ENCODE measurements at regions not wholly inside any gene's neighbourhood (a gene's known extent, or its start where the extent isn't known, plus 50 kb on each side); places are given as distances from the start of the nearest gene placed in this dataset.

GRCh38 chr21:27688773-27689172 lies 721.9 kb upstream of the ADAMTS5 start:
- Histone ChIP-seq H3K27me3 (replicated peaks; ENCODE audit: control insufficient read depth, insufficient read depth, low read length) (no peaks in the 10 kb centered on the region), H3K36me3 (ENCODE audit: control insufficient read depth, insufficient read depth, low read length) (no peaks in the 10 kb centered on the region), H3K4me3 (ENCODE audit: low read depth, low read length) (no peak overlapping the region), H3K4me1 (no peaks in the 10 kb centered on the region), H3K9me3 (peaks cover 4% of the 10 kb centered on the region; the same call in 1 of the 2 replicates)
- Mint-ChIP-seq H3K9me3 (ENCODE audit: unreplicated experiment) (peaks cover 10% of the 10 kb centered on the region), H3K27ac (ENCODE audit: unreplicated experiment) (no peak overlapping the region), H3K36me3 (ENCODE audit: insufficient read depth, unreplicated experiment) (no peaks in the 10 kb centered on the region), H3K4me1 (ENCODE audit: low read depth, unreplicated experiment) (no peaks in the 10 kb centered on the region), H3K27me3 (ENCODE audit: insufficient read depth, unreplicated experiment) (no peaks in the 10 kb centered on the region), H3K4me3 (ENCODE audit: unreplicated experiment) (no peak overlapping the region)
- TF ChIP-seq CTCF (IDR thresholded peaks at IDR 0.05; ENCODE audit: insufficient read depth in 1 of 2, low read depth in 1 of 2, low read length in 1 of 2, severe bottlenecking in 1 of 2, unreplicated experiment in 1 of 2) = no peak
- ChIA-PET CTCF (no interaction called here), POLR2A (no interaction called here)
- no peak for DNase-seq
- intact Hi-C loops (cut with micrococcal nuclease; ENCODE audit: unreplicated experiment) = no loop called here
- no TSS peak for BruUV-seq (replicated peaks)

GRCh38 chr21:27683292-27683691 lies 716.4 kb upstream of the ADAMTS5 start:
- POLR2A ChIA-PET = no interaction called here

DNA sequence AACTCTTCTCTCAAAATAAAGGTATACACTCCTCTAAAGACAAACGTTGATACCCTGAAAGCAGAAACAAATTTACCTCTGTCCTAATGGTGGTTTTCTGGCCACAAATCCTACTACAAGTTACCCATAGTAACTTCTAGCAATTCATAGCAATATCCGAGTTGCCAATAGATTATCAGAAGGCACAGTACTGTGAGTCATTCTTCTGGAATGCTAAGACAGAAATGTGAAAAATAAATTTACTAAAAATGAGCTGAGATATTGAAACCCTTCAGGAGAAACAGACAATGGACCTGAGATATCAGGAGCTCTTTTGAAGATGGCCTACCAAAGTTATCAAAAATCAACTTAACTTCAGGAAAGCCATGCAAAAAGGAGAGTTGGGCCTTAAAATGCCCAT lies 715.0 kb upstream of the ADAMTS5 start:
- H3K27ac Mint-ChIP-seq (ENCODE audit: unreplicated experiment) = no peak overlapping the region
- H3K9me3 ChIP-seq = no peaks in the 10 kb centered on the region
- CTCF ChIA-PET = no interaction called here

More at GRCh38 chr21:27683292-27683691, 716.4 kb upstream of the ADAMTS5 start:
- H3K4me1 Mint-ChIP-seq (ENCODE audit: low read depth, unreplicated experiment) = no peaks in the 10 kb centered on the region
- H3K27me3 Mint-ChIP-seq (ENCODE audit: insufficient read depth, unreplicated experiment) = no peaks in the 10 kb centered on the region
- no peak for TF ChIP-seq CTCF (IDR thresholded peaks at IDR 0.05; ENCODE audit: insufficient read depth in 1 of 2, low read depth in 1 of 2, low read length in 1 of 2, severe bottlenecking in 1 of 2, unreplicated experiment in 1 of 2)
- H3K9me3 Mint-ChIP-seq (ENCODE audit: unreplicated experiment) = peaks cover 5% of the 10 kb centered on the region
- no peaks in the 10 kb centered on the region for H3K36me3 Mint-ChIP-seq (ENCODE audit: insufficient read depth, unreplicated experiment)
- Histone ChIP-seq H3K9me3 (peaks cover under 1% of the 10 kb centered on the region; the same call in 1 of the 2 replicates), H3K4me1 (no peaks in the 10 kb centered on the region), H3K4me3 (ENCODE audit: low read depth, low read length) (no peak overlapping the region), H3K27me3 (replicated peaks; ENCODE audit: control insufficient read depth, insufficient read depth, low read length) (no peaks in the 10 kb centered on the region), H3K36me3 (ENCODE audit: control insufficient read depth, insufficient read depth, low read length) (no peaks in the 10 kb centered on the region)
- H3K27ac Mint-ChIP-seq (ENCODE audit: unreplicated experiment) = no peak overlapping the region
- no peak for DNase-seq
- CTCF ChIA-PET = no interaction called here
- intact Hi-C loops (cut with micrococcal nuclease; ENCODE audit: unreplicated experiment) = no loop called here
- BruUV-seq (replicated peaks) = no TSS peak
- no peak overlapping the region for H3K4me3 Mint-ChIP-seq (ENCODE audit: unreplicated experiment)

More for the DNA sequence above, 715.0 kb upstream of the ADAMTS5 start:
- H3K4me1 ChIP-seq = no peaks in the 10 kb centered on the region
- Mint-ChIP-seq H3K36me3 (ENCODE audit: insufficient read depth, unreplicated experiment) (no peaks in the 10 kb centered on the region), H3K4me1 (ENCODE audit: low read depth, unreplicated experiment) (no peaks in the 10 kb centered on the region), H3K4me3 (ENCODE audit: unreplicated experiment) (no peak overlapping the region), H3K27me3 (ENCODE audit: insufficient read depth, unreplicated experiment) (no peaks in the 10 kb centered on the region), H3K9me3 (ENCODE audit: unreplicated experiment) (no peaks in the 10 kb centered on the region)
- H3K27me3 ChIP-seq (replicated peaks; ENCODE audit: control insufficient read depth, insufficient read depth, low read length) = no peaks in the 10 kb centered on the region
- BruUV-seq (replicated peaks) = no TSS peak
- H3K4me3 ChIP-seq (ENCODE audit: low read depth, low read length) = no peak overlapping the region
- no peak for TF ChIP-seq CTCF (IDR thresholded peaks at IDR 0.05; ENCODE audit: insufficient read depth in 1 of 2, low read depth in 1 of 2, low read length in 1 of 2, severe bottlenecking in 1 of 2, unreplicated experiment in 1 of 2)
- intact Hi-C loops (cut with micrococcal nuclease; ENCODE audit: unreplicated experiment) = no loop called here
- POLR2A ChIA-PET = no interaction called here
- no peaks in the 10 kb centered on the region for H3K36me3 ChIP-seq (ENCODE audit: control insufficient read depth, insufficient read depth, low read length)
- no peak for DNase-seq

All from Caco-2 (cell line).